GM21528 (cell line): ENCODE measurements at regions not wholly inside any gene's neighbourhood (a gene's known extent, or its start where the extent isn't known, plus 50 kb on each side); places are given as distances from the start of the nearest gene placed in this dataset.
A peak's percentile ranks its signal among the peaks of the same experiment; 100 is the strongest.
"Not testable (repeated sequence)": the region's sequence is repeated elsewhere in the genome, so short reads cannot be mapped to it uniquely, and the experiment has no call there.

Experiments used
- ATAC-seq: cut with Tn5 transposase; IDR thresholded peaks from one replicate; pipeline ENCODE4 v1.9.1; 2021; ENCODE audit warnings: mild to moderate bottlenecking, moderate library complexity; ENCODE audit not compliant: unreplicated experiment, low FRiP score

DNA sequence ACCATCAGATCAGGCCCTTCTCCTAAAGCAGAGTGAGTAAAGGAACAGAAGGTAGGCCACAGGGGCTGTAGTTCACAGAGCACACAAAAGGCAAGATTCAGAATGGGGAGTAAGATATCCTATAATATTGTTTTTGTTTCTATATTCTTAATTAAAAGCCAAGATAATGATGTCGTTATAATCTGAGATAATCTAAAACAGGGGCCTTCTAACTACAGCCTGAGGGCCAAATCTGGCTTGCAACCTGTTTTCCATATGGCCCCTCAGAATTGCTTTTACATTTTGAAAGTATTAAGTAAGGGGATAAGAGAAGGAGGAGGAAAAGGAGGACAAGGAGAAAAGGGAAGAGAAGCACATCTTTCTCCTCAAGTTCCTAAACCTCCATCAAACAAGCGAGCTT lies 435.8 kb downstream of the CSNK1G3 start:
- ATAC-seq: no peak

DNA sequence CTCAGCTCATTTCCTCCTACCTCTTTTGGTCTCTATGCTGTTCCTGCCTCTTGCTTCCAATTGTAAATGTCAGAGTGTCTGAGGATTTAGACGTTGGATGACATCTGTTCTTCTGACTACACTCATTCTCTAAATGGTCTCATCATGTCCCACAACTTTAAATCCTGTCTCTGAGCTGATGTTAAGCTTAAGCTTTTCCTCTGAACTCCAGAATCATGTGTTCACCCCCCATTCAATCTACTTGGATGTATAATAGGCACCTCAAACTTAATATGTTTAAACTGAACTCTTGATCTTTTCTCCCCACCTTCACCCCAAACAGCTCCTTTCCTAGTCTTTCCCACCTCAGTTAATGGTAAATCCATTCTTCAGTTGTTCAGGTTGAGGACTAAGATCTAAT lies 433.6 kb downstream of the CSNK1G3 start:
- no peak for ATAC-seq

DNA sequence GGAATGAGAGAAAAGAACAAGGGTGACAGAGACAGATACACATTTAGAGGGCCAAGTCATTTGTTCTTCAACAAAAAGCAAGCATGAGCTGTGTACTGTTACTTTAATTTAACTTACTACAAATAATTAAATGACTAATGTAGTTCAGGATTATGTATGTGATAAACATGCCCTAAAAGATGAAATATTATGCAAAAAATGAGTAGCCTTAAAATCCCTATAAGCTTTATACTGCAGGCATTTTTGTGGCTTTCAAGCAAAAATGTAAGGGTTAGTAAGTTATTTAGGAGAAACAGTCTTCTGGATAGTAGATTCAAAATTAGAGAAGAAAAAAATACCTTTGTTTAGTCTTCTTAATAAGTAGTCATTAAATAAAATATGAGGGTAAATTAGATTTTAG lies 431.2 kb downstream of the CSNK1G3 start:
- ATAC-seq: no peak

DNA sequence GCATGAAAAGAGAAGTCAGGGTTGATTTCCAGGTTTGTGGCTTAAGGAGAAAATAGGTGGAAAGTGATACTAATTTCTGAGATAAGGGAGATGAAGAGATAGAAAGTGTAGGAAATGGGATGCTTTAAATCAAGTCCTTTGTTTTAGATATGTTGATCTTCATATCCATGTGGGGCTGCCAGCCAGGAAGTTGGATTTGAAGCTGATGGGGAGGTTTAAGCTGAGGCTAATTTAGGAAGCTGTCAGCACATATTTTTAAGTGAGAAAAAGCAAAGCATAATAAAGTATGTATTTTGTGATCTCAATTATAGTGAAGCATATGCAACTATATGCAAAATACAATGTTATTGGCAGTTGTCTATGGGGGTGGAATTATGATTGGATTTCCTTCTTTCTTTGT lies 428.4 kb downstream of the CSNK1G3 start:
- ATAC-seq: no peak

DNA sequence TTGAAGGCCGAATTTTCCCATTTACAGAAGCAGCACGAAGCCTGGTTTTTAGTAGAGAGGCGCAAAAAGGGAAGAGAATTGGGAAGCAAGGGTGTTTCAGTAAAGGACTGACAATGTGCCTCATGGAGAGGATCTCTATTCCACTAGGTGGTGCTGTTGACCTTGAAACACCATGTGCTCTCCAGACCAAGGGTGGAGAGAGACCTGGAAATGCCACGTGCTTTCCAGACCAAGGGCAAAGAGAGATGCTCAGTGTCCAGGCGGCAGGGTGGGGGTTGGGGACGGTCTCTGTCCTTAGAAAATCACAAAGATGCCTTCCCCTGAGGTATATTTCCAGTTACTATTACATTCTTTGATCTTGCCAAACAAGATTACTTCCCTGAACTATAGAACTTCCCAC lies 425.3 kb downstream of the CSNK1G3 start:
- no peak for ATAC-seq

DNA sequence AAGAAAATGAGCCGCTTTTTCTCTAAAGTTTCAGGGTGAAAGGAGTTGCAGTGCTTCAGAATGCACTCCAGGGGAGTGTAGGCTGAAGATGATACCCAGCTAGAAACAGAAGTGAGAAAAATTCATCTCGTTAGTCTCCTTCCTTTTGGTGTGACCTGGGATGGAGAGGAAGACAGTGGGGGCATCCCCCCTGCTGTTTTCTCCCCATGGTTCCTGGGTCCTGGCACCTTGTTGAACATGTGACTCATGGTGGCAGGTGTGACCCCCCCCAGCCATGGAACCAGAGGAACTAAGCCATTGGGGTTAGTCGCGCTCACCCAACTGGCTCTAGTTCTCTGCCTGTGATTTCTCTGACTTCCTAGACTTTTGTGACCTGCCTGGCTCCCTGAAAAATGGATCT lies 424.6 kb downstream of the CSNK1G3 start:
- ATAC-seq: no peak

DNA sequence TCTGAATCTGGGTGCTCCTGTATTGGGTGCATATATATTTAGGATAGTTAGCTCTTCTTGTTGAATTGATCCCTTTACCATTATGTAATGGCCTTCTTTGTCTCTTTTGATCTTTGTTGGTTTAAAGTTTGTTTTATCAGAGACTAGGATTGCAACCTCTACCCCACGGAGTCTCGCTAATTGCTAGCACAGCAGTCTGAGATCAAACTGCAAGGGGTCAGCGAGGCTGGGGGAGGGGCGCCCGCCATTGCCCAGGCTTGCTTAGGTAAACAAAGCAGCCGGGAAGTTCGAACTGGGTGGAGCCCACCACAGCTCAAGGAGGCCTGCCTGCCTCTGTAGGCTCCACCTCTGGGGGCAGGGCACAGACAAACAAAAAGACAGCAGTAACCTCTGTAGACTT lies 421.8 kb downstream of the CSNK1G3 start:
- ATAC-seq: not testable (repeated sequence)

DNA sequence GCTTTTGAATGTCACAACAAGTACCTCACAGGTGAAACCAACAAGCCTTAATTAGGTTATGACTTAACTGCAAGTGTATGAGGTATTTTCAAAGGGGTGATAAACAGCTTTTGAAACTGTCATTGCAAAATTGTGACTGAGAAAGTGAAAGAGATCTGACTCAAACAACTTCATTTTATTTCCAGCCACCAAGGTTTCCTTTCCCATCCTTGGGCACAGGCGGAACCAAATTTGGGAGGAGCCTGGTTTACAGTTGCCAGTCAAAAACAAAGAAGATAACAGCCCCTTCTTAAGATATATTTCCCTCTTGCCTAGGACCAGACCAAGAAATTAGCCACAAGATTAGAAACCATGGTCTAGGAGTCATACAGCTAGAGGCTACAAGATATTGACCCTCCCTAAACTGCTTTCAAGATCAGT lies 417.1 kb downstream of the CSNK1G3 start:
- ATAC-seq: no peak

DNA sequence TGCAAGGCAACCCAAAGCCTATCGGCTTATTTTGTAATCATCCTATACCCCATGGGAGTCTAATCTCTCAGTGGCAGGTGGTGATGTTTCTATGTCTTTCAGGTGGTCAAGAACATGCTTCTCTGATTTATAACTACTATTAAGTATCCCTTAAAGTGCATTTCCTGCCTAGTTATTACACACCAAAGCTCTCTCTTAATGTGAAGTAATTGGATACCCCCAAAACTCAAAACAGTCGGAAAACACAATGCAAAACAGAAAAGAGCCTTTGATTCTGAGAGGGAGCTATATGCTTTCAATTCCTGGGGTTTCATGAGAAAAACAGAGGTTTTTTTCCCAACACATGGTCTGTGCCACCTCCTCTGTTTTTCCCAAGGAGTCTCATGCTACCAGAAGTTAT lies 416.4 kb downstream of the CSNK1G3 start:
- no peak for ATAC-seq

DNA sequence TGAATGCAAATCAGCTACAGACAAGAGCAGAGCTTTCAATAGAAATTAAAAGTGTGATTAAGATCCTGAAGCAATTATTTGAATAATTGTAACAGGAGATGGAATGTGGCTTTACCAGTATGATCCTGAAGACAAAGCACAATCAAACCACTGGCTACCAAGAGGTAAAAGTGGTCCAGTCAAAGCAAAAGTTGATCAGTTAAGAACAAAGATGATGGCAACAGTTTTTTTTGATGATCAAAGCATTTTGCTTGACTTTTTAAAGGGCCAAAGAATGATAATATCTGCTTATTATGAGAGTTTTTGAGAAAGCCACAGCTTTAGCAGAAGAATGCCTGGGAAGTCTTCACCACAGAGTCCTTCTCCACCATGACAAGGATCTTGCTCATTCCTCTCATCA lies 409.2 kb downstream of the CSNK1G3 start:
- ATAC-seq: no peak

DNA sequence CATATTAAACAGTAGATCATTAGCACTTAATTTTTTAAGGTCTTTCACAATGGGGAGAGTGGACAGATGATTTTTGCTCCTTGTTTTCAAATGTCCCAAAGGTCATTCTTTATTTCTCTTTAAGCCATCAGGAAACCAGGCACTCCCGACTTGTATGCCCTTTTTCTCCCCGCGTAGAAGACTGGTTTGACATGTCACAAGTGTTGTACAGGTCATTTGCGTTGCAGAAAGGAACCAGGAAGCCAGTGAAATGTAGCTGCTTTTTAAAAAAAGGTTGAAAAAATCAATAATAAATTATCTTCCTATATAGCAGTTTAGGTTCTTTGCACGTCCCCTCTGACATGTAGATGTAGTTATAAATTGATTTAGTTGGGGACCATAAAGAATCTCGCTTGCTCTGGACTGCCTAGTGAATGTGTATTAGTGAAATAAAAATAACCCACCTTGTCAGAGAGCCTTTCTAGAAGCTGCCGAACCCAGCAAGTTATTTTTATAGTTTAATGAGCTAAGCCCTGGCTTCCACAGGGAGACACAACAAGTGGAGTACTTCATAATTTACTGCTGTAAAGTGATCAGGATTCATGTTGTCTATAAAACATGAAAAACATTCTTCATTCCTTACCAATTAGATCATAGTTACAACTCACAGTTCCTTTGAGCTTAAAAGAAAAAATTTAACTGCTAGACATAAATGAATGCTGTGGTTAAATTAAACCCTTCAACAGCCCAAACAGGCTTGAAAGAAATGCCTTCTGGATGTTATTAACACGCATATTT lies 404.6 kb downstream of the CSNK1G3 start:
- no peak for ATAC-seq

DNA sequence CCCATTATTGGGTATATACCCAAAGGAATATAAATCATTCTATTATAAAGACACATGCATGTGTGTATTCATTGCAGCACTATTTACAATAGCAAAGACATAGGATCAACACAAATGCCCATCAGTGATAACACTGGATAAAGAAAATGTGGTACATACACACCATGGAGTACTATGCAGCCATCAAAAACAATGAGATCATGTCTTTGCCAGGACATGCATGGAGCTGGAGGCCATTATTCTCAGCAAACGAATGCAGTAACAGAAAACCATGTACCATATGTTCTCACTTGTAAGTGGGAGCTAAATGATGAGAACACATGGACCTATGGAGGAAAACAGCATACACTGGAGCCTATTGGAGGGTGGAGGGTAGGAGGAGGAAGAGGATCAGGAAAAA lies 402.4 kb downstream of the CSNK1G3 start:
- ATAC-seq: no peak

DNA sequence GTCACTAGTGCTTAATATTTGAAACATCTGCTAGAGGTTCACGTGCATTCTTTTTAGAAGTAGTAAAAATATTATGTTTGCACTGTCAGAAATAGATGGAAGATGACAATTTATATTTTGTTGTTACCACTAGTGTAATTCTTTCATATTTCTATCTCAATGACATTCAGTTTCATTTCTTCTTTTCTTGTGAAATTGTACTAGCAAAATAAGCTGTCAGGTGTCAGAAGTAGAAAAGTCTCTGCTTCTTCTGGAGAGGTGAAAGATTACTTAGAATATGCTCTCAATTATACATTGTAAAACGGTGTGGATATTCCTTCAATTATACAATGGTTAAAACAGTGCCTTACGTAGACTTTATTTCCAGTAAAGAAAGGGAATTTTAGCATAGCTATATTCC lies 395.4 kb downstream of the CSNK1G3 start:
- ATAC-seq: peak; percentile 67

DNA sequence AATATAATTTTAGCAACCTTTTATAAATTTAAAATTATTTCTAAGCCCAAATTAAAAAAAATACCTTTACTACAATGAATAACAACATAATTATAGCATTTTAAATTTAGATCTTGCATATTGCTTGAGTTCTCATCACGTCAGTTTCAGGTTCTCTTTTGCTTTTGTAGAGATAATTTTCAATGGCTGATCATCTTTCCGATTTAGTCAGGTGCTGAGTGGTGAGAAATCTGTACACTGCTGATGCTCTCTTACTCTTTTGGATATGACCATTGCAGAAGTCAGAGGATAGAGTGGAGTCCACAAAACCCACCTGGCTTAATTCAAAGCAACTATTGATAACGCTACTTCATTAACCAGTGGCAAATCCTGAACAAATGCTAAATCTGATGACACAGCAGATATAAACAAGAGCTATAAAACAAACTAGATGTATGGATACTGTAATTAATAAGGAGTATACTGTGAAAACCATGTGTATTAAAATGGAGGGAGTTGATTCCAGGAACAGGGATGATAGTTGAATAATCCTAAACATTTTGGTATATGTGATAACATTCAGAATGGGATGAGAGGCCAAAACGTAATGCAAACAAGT lies 394.8 kb downstream of the CSNK1G3 start:
- no peak for ATAC-seq

DNA sequence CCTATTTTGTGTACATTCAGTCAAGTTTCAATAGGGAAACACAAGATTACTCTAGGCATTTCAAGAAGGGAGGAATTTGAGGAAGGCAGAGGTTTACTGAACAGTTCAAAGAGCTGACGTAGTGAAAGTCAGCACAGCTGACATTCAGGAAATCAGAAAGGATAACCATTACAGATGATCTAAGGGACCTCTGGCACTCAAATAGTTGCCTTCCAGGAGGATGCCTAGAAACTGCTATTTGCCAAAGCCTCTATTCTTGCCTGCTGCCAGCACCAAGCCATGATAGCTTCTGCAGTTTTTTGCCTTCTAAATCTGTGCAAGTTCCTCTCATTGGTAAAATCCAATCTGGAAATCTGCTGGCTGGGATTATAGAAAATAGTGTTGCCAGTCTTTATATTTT lies 373.1 kb downstream of the CSNK1G3 start:
- ATAC-seq: no peak

DNA sequence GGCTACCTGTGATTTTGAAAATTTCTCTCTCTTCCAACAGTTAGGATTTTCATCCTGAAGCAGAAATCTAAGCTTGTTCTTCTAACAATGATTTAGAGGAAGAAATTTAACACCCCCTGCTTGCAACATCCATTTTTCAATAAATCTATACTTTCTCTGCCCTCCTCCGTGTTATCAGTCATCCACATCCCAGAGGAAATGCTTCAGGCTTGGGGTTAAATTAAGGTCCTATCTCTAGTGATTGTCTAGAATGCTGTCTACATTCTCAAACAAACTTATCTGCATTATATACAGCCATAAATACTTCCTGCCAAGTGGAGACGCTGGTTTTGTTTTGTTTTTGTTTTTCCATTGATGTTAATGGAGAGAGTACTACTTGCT lies 371.0 kb downstream of the CSNK1G3 start:
- no peak for ATAC-seq

DNA sequence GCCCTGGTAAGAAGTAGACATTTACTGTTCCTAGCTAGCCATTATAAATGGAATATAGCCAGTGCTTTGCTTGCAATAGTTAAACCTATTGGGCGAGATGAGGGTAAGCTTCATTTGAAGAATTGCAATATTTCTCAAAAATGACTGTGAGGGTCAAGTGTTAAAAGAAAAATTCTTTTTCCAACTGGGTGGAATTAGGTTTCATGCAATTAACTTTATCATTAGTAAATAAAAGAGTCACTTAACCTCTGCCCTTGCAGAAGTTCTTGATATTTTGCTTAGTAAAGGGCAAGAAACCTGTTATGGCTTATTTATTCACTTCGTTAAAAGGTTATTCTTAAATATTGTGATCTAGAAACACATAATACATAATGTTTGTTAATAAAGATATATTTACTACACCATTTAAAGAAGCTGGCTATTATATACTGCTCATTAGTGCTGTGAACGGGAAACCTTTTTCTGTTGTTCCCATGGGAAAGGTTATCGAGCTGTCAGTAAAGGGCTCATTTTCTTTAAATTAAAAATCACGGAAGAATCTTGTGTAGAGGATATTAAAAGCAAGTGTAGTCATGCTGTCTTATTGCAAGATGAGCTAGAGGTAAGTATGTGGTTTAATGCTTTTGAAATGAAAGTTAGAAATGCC lies 370.5 kb downstream of the CSNK1G3 start:
- no peak for ATAC-seq

DNA sequence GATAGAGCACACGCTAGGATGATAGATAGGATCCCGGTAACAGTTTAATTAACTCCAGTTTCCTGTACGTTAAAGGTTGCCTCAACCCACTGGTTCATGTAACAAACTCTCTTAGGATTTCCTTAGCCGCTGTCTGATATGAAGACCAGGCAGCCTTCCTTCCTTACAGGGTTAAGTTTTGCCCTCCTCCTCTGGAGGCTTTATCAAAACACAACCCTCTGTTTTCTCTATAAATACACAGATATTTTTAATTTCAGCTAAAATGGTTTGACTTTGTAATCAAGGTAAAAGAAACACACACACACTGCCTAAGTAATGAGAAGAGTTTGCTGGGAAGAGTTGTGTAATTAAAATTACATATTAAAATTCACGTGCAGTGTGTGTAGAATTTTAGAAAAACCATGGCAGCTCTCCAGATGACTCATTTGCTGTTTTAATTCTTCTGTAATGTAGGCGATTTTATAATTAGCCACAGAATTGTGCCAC lies 369.8 kb downstream of the CSNK1G3 start:
- no peak for ATAC-seq

DNA sequence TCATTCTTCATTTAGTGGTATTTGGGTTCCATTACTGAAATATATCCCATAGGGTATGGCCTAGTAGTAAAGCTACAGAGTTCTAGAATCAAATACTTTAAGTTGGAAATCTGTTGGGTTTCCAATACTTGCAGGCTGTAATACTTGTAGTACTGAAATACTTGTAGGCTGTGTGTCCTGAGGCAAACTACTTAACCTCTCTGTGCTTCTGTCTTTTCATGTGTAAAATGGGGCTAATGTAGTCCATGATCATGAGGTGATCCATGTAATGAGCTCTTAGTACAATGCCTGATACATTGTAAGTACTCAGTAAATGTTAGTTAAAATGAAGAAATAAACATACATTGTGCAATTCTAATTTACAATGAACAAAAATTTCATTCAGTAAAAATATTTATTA lies 368.9 kb downstream of the CSNK1G3 start:
- no peak for ATAC-seq

DNA sequence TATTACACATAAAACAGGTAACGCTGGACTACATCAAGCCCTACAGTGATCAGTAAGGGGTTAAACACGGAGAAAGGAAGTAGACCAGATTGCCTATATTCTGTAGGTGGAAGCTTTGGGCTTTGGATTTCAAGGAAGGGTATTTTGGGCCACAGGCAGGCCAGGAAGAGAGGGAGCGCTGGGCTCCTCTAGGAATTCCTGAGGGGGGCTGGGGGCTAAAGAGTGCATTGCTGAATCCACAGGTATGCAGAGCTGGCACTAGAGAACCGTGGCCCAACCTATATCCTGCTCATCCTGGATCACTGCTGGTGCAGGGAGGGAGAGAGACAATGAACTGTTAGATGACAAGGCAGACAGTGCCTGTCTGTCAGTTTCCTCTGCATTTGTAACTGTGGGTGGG lies 367.1 kb downstream of the CSNK1G3 start:
- no peak for ATAC-seq

DNA sequence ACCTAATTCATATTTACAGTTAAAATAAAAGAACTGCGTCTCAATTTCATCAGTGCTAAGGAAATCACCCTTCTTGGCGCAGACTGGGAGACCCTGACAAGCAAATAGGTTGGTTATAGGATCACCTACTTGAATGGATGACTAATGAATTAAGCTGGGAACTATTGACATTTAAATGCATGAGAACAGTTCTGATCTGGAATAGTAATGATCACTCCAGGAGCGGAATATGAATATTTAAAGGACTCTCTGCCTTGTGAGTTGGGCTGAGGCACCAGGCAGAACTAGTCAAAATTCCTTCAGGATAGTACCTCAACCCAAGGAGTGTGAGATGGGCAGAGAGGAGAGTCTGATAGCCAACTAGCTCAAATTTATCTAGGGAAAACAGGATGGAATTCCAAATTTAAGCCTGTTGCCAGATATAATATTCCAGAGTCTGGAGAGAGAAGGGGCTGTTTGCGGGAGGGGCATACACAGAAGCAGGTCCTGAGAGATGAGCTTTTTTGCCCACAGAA lies 364.4 kb downstream of the CSNK1G3 start:
- no peak for ATAC-seq
